ENCODE measurements at regions not wholly inside any gene's neighbourhood (a gene's known extent, or its start where the extent isn't known, plus 50 kb on each side); places are given as distances from the start of the nearest gene placed in this dataset.

DNA sequence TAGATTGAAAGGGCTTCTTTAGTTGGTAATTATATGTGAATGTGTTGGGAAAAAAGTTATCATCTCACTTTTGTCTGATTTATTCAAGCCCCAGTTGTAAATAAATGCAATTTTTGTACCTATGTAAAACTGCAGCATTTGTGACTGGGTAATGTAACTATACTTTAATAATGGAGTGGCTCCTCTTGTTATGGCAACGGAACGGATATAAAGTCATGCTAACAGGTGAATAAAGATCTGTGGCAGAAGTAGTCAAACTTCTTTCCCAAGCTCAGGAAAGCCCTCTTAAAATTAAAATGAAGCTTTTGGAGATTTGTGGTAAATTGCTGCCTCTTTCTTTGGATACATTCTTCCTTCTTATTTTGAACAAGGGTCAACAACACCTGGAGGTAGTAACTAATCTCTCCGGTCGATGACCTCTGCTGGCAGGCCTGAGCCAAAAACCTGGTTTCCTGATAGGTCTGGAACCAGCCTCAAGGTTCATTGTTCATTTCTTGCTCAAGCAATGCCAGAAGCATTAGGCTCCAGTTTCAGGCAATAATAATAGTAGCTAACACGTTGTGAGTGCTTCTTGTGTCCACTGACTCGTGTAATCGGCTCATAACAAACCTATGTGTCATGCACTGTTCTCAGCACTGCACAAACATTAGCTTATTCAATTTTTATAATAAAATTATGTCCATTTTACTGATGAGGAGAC lies 313.4 kb upstream of the DACH1 start:
- TF ChIP-seq POLR2A (IDR thresholded peaks at IDR 0.05; ENCODE audit: low read depth, low read length) (no peak), POLR2AphosphoS5 (IDR thresholded peaks at IDR 0.05; ENCODE audit: low read depth, low read length) (no peak)
